Type B pancreatic cell (in vitro differentiated cells): ENCODE measurements at regions not wholly inside any gene's neighbourhood (a gene's known extent, or its start where the extent isn't known, plus 50 kb on each side); places are given as distances from the start of the nearest gene placed in this dataset.

Source experiments
- DNase-seq: peaks from one replicate; pipeline ENCODE4 v3.0.0; 2021; ENCODE audit warnings: mixed read lengths; ENCODE audit not compliant: unreplicated experiment; ENCODE audit errors: extremely low spot score
- H3K27ac Mint-ChIP-seq: 2 replicates; pipeline ENCODE4 v1.8.0; 2021; ENCODE audit warnings: mild to moderate bottlenecking, mixed read lengths
- H3K27me3 Mint-ChIP-seq: 2 replicates; pipeline ENCODE4 v1.8.0; 2021; ENCODE audit warnings: mixed read lengths
- H3K36me3 Mint-ChIP-seq: 2 replicates; pipeline ENCODE4 v1.8.0; 2021; ENCODE audit warnings: mixed read lengths
- H3K4me1 Mint-ChIP-seq: one replicate; pipeline ENCODE4 v1.8.0; 2021; ENCODE audit warnings: mixed read lengths; ENCODE audit not compliant: unreplicated experiment
- H3K4me3 Mint-ChIP-seq: 2 replicates; pipeline ENCODE4 v1.8.0; 2021; ENCODE audit warnings: mild to moderate bottlenecking, mixed read lengths
- H3K9me3 Mint-ChIP-seq: 2 replicates; pipeline ENCODE4 v1.8.0; 2021; ENCODE audit warnings: mixed read lengths
- TF ChIP-seq, protein P1 (sequence below): fragments of 200-600 bp; sonication (generic); conservative IDR thresholded peaks from 2 replicates; pipeline ENCODE4 v1.5.0; 2021; ENCODE audit warnings: antibody characterized with exemption, mild to moderate bottlenecking

DNA sequence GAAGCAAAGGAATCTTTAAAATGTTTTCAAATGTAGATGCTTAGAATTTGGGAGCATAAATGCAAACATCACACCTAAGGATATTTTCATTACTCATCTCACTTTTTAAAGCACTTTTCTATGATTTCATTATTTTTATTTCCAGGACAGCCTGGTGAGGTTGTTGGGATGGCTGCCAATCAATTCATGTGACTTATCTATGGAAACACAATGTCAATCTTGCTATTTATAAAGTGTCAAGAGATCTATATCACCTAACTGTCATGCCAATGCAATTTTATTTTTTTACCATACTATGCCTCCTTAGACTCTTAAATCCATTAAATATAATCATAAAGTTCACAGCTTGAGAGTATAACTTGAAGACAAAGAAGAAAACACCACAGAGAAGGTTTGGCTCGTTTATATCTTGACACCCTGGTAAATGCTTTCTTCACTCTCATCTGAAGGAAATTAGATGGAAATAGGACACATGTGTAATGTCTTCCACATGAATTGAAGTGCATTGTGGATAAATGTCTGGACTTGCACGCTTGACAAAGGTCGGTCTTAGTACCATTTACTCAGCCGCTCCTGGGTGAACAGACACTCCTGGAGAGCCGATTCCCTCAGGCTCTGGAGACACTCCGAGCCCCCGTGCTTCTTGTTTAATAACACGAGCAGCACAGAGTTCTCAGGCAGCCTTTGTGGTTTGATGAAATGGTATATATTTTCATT is 425.7 kb upstream of the FAT1 start:
- H3K27me3 Mint-ChIP-seq = peaks cover 9% of the 10 kb centered on the region
- H3K9me3 Mint-ChIP-seq = peaks cover 4% of the 10 kb centered on the region
- TF ChIP-seq, protein P1, sequence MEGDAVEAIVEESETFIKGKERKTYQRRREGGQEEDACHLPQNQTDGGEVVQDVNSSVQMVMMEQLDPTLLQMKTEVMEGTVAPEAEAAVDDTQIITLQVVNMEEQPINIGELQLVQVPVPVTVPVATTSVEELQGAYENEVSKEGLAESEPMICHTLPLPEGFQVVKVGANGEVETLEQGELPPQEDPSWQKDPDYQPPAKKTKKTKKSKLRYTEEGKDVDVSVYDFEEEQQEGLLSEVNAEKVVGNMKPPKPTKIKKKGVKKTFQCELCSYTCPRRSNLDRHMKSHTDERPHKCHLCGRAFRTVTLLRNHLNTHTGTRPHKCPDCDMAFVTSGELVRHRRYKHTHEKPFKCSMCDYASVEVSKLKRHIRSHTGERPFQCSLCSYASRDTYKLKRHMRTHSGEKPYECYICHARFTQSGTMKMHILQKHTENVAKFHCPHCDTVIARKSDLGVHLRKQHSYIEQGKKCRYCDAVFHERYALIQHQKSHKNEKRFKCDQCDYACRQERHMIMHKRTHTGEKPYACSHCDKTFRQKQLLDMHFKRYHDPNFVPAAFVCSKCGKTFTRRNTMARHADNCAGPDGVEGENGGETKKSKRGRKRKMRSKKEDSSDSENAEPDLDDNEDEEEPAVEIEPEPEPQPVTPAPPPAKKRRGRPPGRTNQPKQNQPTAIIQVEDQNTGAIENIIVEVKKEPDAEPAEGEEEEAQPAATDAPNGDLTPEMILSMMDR = no peak
- no peaks in the 10 kb centered on the region for H3K36me3 Mint-ChIP-seq
- H3K4me1 Mint-ChIP-seq = peaks cover 4% of the 10 kb centered on the region
- H3K4me3 Mint-ChIP-seq = no peak overlapping the region
- no peak overlapping the region for H3K27ac Mint-ChIP-seq
- DNase-seq = no peak

DNA sequence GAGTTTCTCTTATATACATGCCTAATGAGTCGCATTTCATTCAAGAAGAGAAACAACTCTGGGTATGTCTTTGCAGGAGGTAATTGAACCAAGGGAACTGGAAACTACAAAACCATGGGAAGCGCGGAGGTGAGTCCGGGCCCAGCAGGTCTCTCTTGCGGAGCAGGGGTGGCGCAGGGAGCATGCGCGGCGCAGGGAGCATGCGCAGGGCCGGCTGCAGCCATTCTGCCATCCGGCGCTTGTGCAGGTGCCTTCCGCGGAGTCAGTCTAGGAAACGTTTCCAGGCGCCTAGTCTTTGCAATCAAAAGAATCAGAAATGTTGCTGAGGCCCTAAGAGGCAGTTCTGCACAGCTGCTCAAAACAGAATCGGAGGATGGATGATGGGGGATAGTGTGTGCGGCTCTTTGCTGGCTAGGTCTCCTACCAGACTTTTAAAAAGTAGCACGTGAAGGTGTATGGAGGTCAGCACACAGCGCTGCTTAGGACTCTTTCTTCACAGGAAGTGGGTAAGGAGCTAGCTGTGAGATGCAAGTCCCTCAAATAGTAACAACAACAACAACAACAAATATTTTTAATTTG is 433.8 kb upstream of the FAT1 start:
- Mint-ChIP-seq H3K27ac (no peak overlapping the region), H3K27me3 (no peaks in the 10 kb centered on the region), H3K36me3 (no peaks in the 10 kb centered on the region), H3K9me3 (peaks cover 12% of the 10 kb centered on the region), H3K4me1 (no peaks in the 10 kb centered on the region), H3K4me3 (no peak overlapping the region)
- TF ChIP-seq, protein P1 = no peak
- no peak for DNase-seq

DNA sequence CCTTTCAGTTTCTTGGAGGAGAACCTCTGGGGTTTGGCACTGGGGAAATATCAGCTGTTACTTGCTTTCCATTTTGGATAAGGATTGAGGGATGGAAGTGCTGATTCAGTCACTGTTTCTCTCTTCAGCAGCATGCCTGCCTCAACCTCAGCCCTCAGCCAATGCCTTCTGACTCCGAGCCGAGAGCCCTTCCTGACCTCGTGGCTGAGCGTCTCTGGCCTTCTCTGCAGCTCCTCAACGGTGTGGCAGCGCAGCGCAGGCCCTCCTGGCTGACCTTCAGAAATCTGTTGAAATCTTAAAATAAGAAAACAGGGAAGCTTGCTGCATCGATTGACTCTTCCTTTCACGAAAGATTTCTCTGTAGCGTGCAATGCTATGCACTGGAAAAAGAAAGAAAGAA is 434.3 kb upstream of the FAT1 start:
- Mint-ChIP-seq H3K27ac (no peak overlapping the region), H3K9me3 (peaks cover 12% of the 10 kb centered on the region), H3K36me3 (no peaks in the 10 kb centered on the region), H3K27me3 (no peaks in the 10 kb centered on the region), H3K4me3 (no peak overlapping the region), H3K4me1 (no peaks in the 10 kb centered on the region)
- TF ChIP-seq, protein P1 = no peak
- DNase-seq = no peak

DNA sequence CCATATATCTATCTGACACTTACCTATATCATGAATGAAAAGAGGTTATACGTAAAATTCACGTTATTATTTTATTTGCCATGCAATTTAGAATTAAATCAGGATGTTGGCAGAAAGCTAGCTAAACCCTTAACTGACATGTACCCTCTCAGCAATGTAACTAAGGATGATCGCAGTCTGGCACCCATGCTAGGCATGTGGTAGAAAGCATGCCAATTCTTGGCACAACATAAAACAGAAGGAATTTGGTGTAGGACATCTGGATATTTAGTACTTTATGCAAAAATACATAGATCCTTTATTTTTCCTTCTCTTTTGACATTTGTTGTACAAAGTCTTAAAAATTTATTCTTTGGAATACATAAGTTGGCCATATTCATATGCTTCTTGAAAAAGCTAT is 436.8 kb upstream of the FAT1 start:
- Mint-ChIP-seq H3K4me1 (no peaks in the 10 kb centered on the region), H3K9me3 (peaks cover 12% of the 10 kb centered on the region), H3K36me3 (no peaks in the 10 kb centered on the region), H3K27me3 (no peaks in the 10 kb centered on the region), H3K4me3 (no peak overlapping the region), H3K27ac (no peak overlapping the region)
- no peak for DNase-seq
- TF ChIP-seq, protein P1 = no peak

DNA sequence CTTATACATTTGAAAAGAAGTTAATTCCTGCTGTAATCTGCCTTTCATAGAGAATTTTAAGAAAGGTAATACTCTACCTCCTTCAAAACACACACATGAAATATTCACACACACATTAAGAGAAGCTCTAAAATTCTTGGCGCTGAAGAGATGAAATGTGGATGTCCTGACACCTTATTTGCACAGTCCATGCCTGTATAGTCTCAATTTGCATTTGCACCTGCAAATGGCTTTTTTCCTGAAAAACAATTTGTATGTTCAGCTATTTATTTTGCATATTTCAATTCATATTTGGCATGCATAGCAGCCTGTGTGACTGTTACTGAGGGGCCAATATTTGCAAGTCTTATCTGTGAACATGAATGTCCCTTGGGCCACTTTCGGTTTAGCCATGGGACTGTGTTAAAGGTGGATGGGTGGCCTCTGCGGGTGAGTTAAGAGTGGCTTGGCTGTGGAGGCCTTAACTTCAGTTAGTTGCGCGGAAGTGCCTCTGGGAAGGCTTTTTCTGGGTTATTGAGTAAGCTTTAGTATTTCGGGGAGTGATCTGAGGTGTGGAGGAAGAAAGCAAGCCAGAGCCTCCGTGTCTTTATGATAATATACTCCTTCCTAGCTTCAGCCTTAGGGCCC is 443.3 kb upstream of the FAT1 start:
- no peaks in the 10 kb centered on the region for H3K4me1 Mint-ChIP-seq
- no peak overlapping the region for H3K27ac Mint-ChIP-seq
- no peaks in the 10 kb centered on the region for H3K27me3 Mint-ChIP-seq

More for the DNA sequence above, 443.3 kb upstream of the FAT1 start:
- no peaks in the 10 kb centered on the region for H3K36me3 Mint-ChIP-seq
- no peaks in the 10 kb centered on the region for H3K9me3 Mint-ChIP-seq
- no peak for DNase-seq
- TF ChIP-seq, protein P1 = no peak
- H3K4me3 Mint-ChIP-seq = no peak overlapping the region
